GM21786 (cell line): ENCODE measurements at regions not wholly inside any gene's neighbourhood (a gene's known extent, or its start where the extent isn't known, plus 50 kb on each side); places are given as distances from the start of the nearest gene placed in this dataset.
"Not testable (repeated sequence)": the region's sequence is repeated elsewhere in the genome, so short reads cannot be mapped to it uniquely, and the experiment has no call there.

Source experiments
- ATAC-seq: cut with Tn5 transposase; IDR thresholded peaks from one replicate; pipeline ENCODE4 v1.9.1; 2021; ENCODE audit not compliant: unreplicated experiment

GRCh38 chr1:144516172-144516571 is 54.7 kb upstream of the NBPF15 start:
- not testable (repeated sequence) for ATAC-seq

GRCh38 chr1:144516906-144517305 is 55.4 kb upstream of the NBPF15 start:
- ATAC-seq, result not testable (repeated sequence)

- not testable (repeated sequence) for ATAC-seq
Observed at GRCh38 chr1:144518439-144518838, 57.0 kb upstream of the NBPF15 start.

- not testable (repeated sequence) for ATAC-seq
Observed at GRCh38 chr1:144519528-144520189, 58.2 kb upstream of the NBPF15 start.

- peak; percentile 89 for ATAC-seq
Observed at GRCh38 chr1:144523661-144524407, 62.4 kb upstream of the NBPF15 start.

GRCh38 chr1:144532156-144532607 is 60.5 kb upstream of the PPIAL4F start:
- ATAC-seq, result not testable (repeated sequence)

- ATAC-seq, result not testable (repeated sequence)
Observed at GRCh38 chr1:144533480-144533879, 59.2 kb upstream of the PPIAL4F start.

GRCh38 chr1:144534286-144534685 is 58.4 kb upstream of the PPIAL4F start:
- not testable (repeated sequence) for ATAC-seq

- ATAC-seq, result not testable (repeated sequence)
Observed at GRCh38 chr1:144536677-144537076, 56.0 kb upstream of the PPIAL4F start.

- not testable (repeated sequence) for ATAC-seq
Observed at GRCh38 chr1:144537234-144537633, 55.5 kb upstream of the PPIAL4F start.

GRCh38 chr1:144538736-144539135 is 54.0 kb upstream of the PPIAL4F start:
- not testable (repeated sequence) for ATAC-seq

- ATAC-seq, result not testable (repeated sequence)
Observed at GRCh38 chr1:144539191-144539960, 53.3 kb upstream of the PPIAL4F start.
